Ovary (tissue), 3 donors: ENCODE measurements at regions not wholly inside any gene's neighbourhood (a gene's known extent, or its start where the extent isn't known, plus 50 kb on each side); places are given as distances from the start of the nearest gene placed in this dataset.

Source experiments
- EP300 ChIP-seq: sonication (generic); formaldehyde crosslinking; IDR thresholded peaks from one replicate; pipeline ENCODE4 v1.6.1; 2017; ENCODE audit warnings: antibody characterized with exemption
- POLR2A ChIP-seq: fragments of 450-650 bp; IDR thresholded peaks from one replicate; pipeline ENCODE4 v1.6.1; 2017; ENCODE audit warnings: antibody characterized with exemption, mild to moderate bottlenecking, moderate library complexity
- TF ChIP-seq, protein P1 (sequence below), 3 donors: fragments of 450-650 bp in 2 of 3; fragments of 200-600 bp in 1 of 3; IDR thresholded peaks; one replicate each; pipeline versions ENCODE4 v1.5.1 to v1.8.0; 2016 to 2022; ENCODE audit warnings: antibody characterized with exemption in 3 of 3, mild to moderate bottlenecking in 1 of 3
- donor health status: DM: no; HTN: no; CAD: no.

GRCh38 chr20:50358166-50358565 lies 152.0 kb upstream of the PTPN1 start:
- TF ChIP-seq, protein P1, sequence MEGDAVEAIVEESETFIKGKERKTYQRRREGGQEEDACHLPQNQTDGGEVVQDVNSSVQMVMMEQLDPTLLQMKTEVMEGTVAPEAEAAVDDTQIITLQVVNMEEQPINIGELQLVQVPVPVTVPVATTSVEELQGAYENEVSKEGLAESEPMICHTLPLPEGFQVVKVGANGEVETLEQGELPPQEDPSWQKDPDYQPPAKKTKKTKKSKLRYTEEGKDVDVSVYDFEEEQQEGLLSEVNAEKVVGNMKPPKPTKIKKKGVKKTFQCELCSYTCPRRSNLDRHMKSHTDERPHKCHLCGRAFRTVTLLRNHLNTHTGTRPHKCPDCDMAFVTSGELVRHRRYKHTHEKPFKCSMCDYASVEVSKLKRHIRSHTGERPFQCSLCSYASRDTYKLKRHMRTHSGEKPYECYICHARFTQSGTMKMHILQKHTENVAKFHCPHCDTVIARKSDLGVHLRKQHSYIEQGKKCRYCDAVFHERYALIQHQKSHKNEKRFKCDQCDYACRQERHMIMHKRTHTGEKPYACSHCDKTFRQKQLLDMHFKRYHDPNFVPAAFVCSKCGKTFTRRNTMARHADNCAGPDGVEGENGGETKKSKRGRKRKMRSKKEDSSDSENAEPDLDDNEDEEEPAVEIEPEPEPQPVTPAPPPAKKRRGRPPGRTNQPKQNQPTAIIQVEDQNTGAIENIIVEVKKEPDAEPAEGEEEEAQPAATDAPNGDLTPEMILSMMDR (IDR thresholded peaks at IDR 0.05): no peak
- TF ChIP-seq POLR2A: no peak
- no peak for TF ChIP-seq EP300
